HFF-Myc (cell line): ENCODE measurements at regions not wholly inside any gene's neighbourhood (a gene's known extent, or its start where the extent isn't known, plus 50 kb on each side); places are given as distances from the start of the nearest gene placed in this dataset.

Source experiments
- DNase-seq: peaks from one replicate; pipeline ENCODE4 v3.0.0-alpha.2; 2011; ENCODE audit warnings: low read depth; ENCODE audit errors: extremely low read depth
- H3K4me3 ChIP-seq: replicated peaks from 2 replicates; pipeline ENCODE4 v1.5.1; 2011; ENCODE audit warnings: low read depth, mild to moderate bottlenecking, control low read depth, low read length
- CTCF ChIP-seq: IDR thresholded peaks from 2 replicates; pipeline ENCODE4 v1.5.1; 2012; ENCODE audit warnings: mild to moderate bottlenecking, low read depth, low read length, control low read depth; ENCODE audit errors: missing control alignments

- no peak for TF ChIP-seq CTCF
- H3K4me3 ChIP-seq, result no peak overlapping the region
- no peak for DNase-seq
These were observed 770.7 kb upstream of the ID2 start for GRCh38 chr2:7911196-7911595.

GRCh38 chr2:7913974-7914373 lies 767.9 kb upstream of the ID2 start:
- TF ChIP-seq CTCF, result no peak
- no peak for DNase-seq
- H3K4me3 ChIP-seq, result no peak overlapping the region

GRCh38 chr2:7915302-7916091 lies 766.4 kb upstream of the ID2 start:
- peak overlapping the region; percentile 8; the same call in 1 of the 2 replicates for H3K4me3 ChIP-seq
- TF ChIP-seq CTCF, result no peak

GRCh38 chr2:7916670-7917069 lies 765.2 kb upstream of the ID2 start:
- no peak overlapping the region for H3K4me3 ChIP-seq
- TF ChIP-seq CTCF, result no peak
- no peak for DNase-seq

More at GRCh38 chr2:7915302-7916091, 766.4 kb upstream of the ID2 start:
- DNase-seq, result no peak

- no peak for TF ChIP-seq CTCF
- H3K4me3 ChIP-seq, result no peak overlapping the region
- DNase-seq, result no peak
These were observed 762.3 kb upstream of the ID2 start for GRCh38 chr2:7919510-7919909.

GRCh38 chr2:7924023-7924762 lies 757.7 kb upstream of the ID2 start:
- H3K4me3 ChIP-seq, result no peak overlapping the region
- no peak for TF ChIP-seq CTCF
- DNase-seq, result no peak

GRCh38 chr2:7925506-7925905 lies 756.4 kb upstream of the ID2 start:
- no peak for DNase-seq
- H3K4me3 ChIP-seq, result no peak overlapping the region
- TF ChIP-seq CTCF, result no peak
